IPS-18a (cell line): ENCODE measurements at regions not wholly inside any gene's neighbourhood (a gene's known extent, or its start where the extent isn't known, plus 50 kb on each side); places are given as distances from the start of the nearest gene placed in this dataset.

Source experiments
- H3K27ac ChIP-seq: one replicate; pipeline ENCODE4 v1.5.1; 2013; ENCODE audit warnings: low read length
- H3K27me3 ChIP-seq: one replicate; pipeline ENCODE4 v1.6.1; 2013; ENCODE audit warnings: mild to moderate bottlenecking, low read length; ENCODE audit not compliant: control insufficient read depth, insufficient read depth
- H3K36me3 ChIP-seq: one replicate; pipeline ENCODE4 v1.6.1; 2013; ENCODE audit warnings: low read depth, low read length; ENCODE audit not compliant: control insufficient read depth
- H3K4me1 ChIP-seq: one replicate; pipeline ENCODE4 v1.6.1; 2013; ENCODE audit warnings: low read depth, low read length; ENCODE audit not compliant: control insufficient read depth
- H3K4me3 ChIP-seq: one replicate; pipeline ENCODE4 v1.5.1; 2013; ENCODE audit warnings: low read length
- H3K9ac ChIP-seq: one replicate; pipeline ENCODE4 v1.6.1; 2013; ENCODE audit warnings: mild to moderate bottlenecking, low read length, moderate library complexity
- H3K9me3 ChIP-seq: one replicate; pipeline ENCODE4 v1.6.1; 2013; ENCODE audit warnings: low read depth, low read length; ENCODE audit not compliant: control insufficient read depth

DNA sequence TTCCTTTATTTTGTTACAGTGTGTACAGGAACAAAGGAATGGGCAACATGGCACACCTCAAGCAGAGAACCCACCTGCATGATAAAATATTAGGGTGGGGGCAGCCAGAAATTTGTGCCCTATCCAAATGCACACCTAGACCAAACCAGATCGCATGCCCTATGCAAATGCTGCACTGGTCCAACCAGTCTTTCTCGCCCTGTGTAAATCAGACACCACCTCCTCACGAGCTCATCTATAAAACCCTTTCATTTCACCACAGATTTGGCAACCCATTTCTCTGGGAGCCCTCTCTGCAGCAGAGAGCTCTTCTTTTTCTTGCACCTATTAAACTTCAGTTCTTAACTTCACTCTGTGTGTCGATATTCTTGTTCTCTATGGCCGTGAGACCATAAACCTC is 1559.2 kb downstream of the SLITRK1 start:
- Histone ChIP-seq H3K9me3 (no peaks in the 10 kb centered on the region), H3K36me3 (no peaks in the 10 kb centered on the region), H3K9ac (no peak overlapping the region)

DNA sequence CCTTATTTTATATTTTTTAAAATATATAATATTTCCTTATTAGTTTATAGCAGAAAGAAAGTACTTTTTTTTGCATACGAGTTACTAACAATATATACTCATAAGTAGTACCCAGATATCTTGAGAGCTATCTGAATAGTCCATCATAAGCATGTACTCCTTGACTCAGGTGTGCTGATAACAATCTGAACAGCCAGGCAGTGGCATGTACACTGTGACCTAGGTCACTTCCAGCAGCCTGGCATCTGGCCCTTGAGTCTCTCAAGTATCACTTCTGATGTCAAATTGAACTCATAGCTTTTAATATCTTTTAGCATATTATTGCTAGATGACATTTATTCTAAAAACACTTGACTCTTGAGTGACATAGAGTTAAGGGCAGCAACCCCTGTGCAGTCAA is 1576.7 kb downstream of the SLITRK1 start:
- no peaks in the 10 kb centered on the region for H3K4me1 ChIP-seq
- H3K27ac ChIP-seq, result no peak overlapping the region
- no peaks in the 10 kb centered on the region for H3K9me3 ChIP-seq
- no peaks in the 10 kb centered on the region for H3K27me3 ChIP-seq
- no peaks in the 10 kb centered on the region for H3K36me3 ChIP-seq
- no peak overlapping the region for H3K4me3 ChIP-seq
- no peak overlapping the region for H3K9ac ChIP-seq

More for the DNA sequence above, 1559.2 kb downstream of the SLITRK1 start:
- H3K27me3 ChIP-seq, result no peaks in the 10 kb centered on the region
- no peak overlapping the region for H3K27ac ChIP-seq
- H3K4me1 ChIP-seq, result no peaks in the 10 kb centered on the region
- H3K4me3 ChIP-seq, result no peak overlapping the region

DNA sequence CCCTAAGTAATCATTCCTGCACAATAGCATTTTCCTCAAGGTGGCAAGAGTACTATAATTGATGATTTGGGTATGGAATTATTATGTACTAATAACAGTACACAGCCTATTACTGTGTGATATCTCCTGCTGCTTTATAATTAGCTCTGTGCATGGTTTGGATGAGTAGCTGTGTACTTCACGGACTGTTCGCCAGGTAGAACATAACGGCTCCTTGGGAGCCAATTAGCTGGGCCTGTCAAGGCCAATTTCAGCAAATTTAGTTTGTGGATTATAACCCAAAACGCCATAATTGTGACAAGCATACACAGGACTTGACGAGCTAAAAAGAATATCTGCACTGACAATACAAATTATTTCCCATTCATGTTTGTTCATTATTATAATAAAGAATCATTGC is 1584.2 kb downstream of the SLITRK1 start:
- Histone ChIP-seq H3K4me3 (no peak overlapping the region), H3K9me3 (no peaks in the 10 kb centered on the region), H3K27me3 (no peaks in the 10 kb centered on the region), H3K36me3 (no peaks in the 10 kb centered on the region), H3K4me1 (no peaks in the 10 kb centered on the region), H3K9ac (no peak overlapping the region), H3K27ac (no peak overlapping the region)

DNA sequence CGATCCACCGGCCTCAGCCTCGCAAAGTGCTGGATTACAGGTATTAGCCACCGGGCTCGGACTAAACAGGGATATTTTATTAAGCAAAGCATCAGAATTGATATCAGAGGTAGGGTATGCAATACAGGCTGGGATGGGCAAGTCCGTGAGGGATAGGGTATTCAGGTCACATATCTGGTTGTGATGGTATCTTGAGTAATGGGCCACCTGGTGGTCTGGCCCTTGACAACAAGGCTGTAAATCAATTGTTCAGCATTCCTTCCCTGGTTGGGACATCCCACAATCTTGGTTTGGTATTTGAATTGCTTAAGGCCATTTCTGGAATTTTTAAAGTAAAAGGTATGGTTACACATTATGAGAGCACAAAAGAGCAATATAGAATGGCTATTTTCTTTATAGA is 1588.0 kb downstream of the SLITRK1 start:
- H3K4me3 ChIP-seq, result no peak overlapping the region
- no peak overlapping the region for H3K9ac ChIP-seq
- no peaks in the 10 kb centered on the region for H3K36me3 ChIP-seq
- H3K9me3 ChIP-seq, result no peaks in the 10 kb centered on the region
- no peaks in the 10 kb centered on the region for H3K4me1 ChIP-seq
- H3K27me3 ChIP-seq, result no peaks in the 10 kb centered on the region
- no peak overlapping the region for H3K27ac ChIP-seq

DNA sequence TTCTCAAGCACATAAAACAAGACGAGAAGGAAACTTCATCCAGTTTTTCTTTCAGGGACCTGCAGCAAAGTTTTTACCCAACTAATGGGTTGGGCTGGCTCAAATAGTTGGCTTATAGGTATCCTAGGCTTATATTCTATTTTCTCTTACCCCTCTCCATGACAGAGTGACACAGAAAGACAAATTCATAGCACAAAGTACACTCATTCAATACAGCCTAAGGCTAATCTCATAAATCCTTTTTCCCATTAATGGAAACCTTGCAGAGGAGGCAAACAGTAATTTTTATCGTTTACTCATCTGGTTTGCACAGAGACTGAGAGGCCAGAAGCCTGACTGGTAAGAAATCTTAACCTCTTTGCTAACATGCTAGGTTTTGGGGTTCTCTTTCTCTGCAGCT is 1589.9 kb downstream of the SLITRK1 start:
- H3K9me3 ChIP-seq, result no peaks in the 10 kb centered on the region
- H3K36me3 ChIP-seq, result no peaks in the 10 kb centered on the region

DNA sequence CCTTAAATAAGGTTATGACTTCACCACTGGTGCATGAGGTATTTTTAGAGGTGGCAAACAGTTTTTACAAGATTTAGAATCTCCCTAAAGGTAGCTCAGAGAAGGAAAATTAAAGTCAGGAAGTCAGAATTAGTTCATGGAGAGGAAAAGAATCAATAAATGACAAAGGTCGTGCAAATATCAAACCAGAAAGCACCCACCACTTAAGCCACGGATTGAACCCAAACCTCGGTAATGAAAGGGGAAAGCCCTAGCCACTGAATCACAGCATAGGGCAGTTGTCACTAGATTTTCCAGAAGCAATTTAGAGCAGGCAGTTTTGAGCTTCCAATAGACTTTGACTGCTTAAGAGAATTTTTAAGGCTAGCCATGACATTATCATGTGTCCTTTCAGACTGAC is 1590.4 kb downstream of the SLITRK1 start:
- Histone ChIP-seq H3K27me3 (no peaks in the 10 kb centered on the region), H3K4me3 (no peak overlapping the region), H3K27ac (no peak overlapping the region), H3K9ac (no peak overlapping the region), H3K4me1 (no peaks in the 10 kb centered on the region), H3K36me3 (no peaks in the 10 kb centered on the region), H3K9me3 (no peaks in the 10 kb centered on the region)

More for the DNA sequence above, 1589.9 kb downstream of the SLITRK1 start:
- H3K4me3 ChIP-seq, result no peak overlapping the region
- no peak overlapping the region for H3K27ac ChIP-seq
- no peaks in the 10 kb centered on the region for H3K4me1 ChIP-seq
- H3K9ac ChIP-seq, result no peak overlapping the region
- H3K27me3 ChIP-seq, result no peaks in the 10 kb centered on the region

DNA sequence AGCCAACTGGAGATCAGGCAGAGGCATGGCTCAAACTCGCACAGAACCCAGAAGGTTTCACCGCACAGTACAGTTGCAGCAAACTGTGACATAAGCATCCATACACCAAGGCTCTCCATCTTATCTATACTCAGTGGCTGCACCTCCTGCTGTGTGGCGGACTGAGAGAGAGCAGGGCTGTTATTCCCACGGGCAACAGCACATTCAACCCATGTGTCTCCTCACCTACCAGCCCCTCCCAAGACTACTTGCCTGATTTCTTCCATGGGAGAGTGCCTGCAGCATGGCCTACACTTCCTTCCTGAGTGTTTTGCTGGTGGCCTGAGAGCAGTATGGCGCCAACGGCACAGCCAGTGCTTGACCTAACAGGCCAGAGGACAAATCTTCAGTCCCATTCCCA is 1606.6 kb downstream of the SLITRK1 start:
- H3K27ac ChIP-seq, result no peak overlapping the region

DNA sequence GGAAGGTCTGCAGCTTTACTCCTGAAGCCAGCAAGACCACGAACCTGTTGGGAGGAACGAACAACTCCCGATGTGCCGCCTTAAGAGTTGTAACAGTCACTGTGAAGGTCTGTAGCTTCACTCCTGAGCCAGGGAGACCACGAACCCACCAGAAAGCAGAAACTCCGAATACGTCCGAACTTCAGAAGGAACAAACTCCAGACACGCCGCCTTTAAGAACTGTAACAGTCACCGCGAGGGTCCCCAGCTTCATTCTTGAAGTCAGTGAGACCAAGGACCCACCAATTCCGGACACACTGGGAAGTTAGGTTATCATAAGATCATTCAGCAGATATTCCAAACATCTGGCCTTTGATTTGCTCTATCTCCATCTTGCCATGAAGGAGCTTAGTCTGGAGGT is 1623.0 kb downstream of the SLITRK1 start:
- no peaks in the 10 kb centered on the region for H3K4me1 ChIP-seq
- no peaks in the 10 kb centered on the region for H3K27me3 ChIP-seq
- H3K9ac ChIP-seq, result no peak overlapping the region
- no peak overlapping the region for H3K4me3 ChIP-seq
- H3K36me3 ChIP-seq, result no peaks in the 10 kb centered on the region
- no peaks in the 10 kb centered on the region for H3K9me3 ChIP-seq
- no peak overlapping the region for H3K27ac ChIP-seq

More for the DNA sequence above, 1606.6 kb downstream of the SLITRK1 start:
- Histone ChIP-seq H3K27me3 (no peaks in the 10 kb centered on the region), H3K36me3 (no peaks in the 10 kb centered on the region), H3K4me1 (no peaks in the 10 kb centered on the region), H3K4me3 (no peak overlapping the region), H3K9me3 (no peaks in the 10 kb centered on the region), H3K9ac (no peak overlapping the region)

DNA sequence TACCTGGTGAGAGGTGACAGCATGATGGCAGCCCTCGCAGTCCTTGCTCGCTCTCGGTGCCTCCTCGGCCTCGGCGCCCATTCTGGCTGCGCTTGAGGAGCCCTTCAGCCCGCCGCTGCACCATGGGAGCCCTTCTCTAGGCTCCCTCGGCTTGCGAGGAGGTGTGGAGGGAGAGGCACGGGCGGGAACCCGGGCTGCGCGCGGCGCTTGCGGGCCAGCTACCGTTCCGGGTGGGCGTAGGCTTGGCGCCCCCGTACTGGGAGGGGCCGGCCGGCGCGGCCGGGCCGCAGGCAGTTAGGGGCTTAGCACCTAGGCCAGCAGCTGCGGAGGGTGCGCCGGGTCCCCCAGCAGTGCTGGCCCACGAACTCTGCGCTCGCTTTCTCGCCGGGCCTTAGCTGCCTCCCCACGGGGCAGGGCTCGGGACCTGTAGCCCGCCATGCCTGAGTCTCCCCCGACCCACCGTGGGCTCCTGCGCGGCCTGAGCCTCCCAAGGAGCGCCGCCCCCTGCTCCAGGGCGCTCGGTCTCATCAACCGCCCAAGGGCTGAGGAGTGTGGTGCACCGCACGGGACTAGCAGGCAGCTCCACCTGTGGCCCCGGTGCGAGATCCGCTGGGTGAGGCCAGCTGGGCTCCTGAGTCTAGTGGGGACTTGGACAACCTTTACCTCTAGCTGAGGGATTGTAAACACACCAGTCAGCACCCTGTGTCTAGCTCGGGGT is 1624.3 kb downstream of the SLITRK1 start:
- Histone ChIP-seq H3K9me3 (no peaks in the 10 kb centered on the region), H3K27me3 (no peaks in the 10 kb centered on the region), H3K9ac (no peak overlapping the region), H3K36me3 (no peaks in the 10 kb centered on the region), H3K4me3 (no peak overlapping the region), H3K27ac (no peak overlapping the region), H3K4me1 (no peaks in the 10 kb centered on the region)

DNA sequence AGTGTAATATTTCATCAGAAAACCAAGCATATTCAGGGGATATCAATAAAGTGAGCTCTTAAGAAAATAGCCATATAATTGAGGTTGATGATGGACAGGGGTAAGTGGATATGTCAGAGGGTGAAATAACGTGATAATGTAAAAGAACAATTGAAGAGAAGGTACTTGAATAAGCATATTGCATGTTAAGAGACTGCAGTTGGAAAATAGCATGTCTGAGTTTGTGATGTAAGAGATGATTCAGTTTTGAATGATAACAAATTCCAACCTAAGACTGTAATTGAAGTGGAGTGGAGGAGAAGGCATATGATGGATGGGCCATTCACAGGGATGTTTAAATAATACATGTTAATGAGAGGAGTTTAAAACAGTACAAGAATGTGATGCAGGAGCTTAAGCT is 1633.5 kb downstream of the SLITRK1 start:
- H3K4me1 ChIP-seq, result no peaks in the 10 kb centered on the region
- H3K27me3 ChIP-seq, result no peaks in the 10 kb centered on the region
- H3K36me3 ChIP-seq, result no peaks in the 10 kb centered on the region
- H3K4me3 ChIP-seq, result no peak overlapping the region
- H3K9ac ChIP-seq, result no peak overlapping the region
- H3K27ac ChIP-seq, result no peak overlapping the region
- H3K9me3 ChIP-seq, result no peaks in the 10 kb centered on the region

DNA sequence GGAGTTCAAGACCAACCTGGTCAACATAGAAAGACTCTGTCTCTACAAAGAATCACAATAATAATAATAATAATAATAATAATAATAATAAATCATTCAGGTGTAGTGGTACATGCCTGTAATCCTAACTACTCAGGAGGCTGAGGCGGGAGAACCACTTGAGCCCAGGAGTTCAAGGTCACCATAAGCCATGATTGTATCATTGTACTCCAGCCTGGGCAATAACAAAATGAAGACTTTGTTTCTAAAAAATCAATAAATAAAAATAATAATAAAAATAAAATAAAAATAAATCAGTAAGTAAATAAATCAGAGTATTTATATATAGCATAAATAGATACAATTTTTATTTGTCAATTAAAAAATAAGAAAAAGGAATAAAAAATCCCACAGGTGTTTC is 1636.4 kb downstream of the SLITRK1 start:
- Histone ChIP-seq H3K27ac (no peak overlapping the region), H3K9ac (no peak overlapping the region), H3K9me3 (no peaks in the 10 kb centered on the region), H3K36me3 (no peaks in the 10 kb centered on the region), H3K4me3 (no peak overlapping the region), H3K4me1 (no peaks in the 10 kb centered on the region), H3K27me3 (no peaks in the 10 kb centered on the region)

DNA sequence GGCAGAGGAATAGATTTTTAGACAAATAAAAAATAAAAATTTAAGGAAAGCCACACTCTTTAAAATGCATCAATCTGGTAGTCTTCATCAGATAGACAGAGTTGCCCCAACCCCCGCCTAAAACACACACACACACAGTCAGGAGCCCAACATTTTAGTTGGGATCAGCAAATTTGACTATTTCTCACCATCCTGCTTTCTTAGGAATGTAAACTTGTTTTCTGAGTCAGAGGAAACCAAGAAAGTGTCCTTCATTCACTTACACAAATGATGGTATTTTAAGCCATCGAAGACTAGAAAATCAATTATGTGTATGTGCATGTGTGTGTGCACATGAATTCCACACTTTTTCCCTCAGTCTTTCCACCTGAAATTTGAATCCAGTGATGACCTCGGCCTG is 1657.5 kb downstream of the SLITRK1 start:
- Histone ChIP-seq H3K4me3 (no peak overlapping the region), H3K9me3 (no peaks in the 10 kb centered on the region), H3K27me3 (no peaks in the 10 kb centered on the region), H3K9ac (no peak overlapping the region), H3K27ac (no peak overlapping the region), H3K4me1 (no peaks in the 10 kb centered on the region), H3K36me3 (no peaks in the 10 kb centered on the region)
